ENCODE measurements at regions not wholly inside any gene's neighbourhood (a gene's known extent, or its start where the extent isn't known, plus 50 kb on each side); places are given as distances from the start of the nearest gene placed in this dataset.

DNA sequence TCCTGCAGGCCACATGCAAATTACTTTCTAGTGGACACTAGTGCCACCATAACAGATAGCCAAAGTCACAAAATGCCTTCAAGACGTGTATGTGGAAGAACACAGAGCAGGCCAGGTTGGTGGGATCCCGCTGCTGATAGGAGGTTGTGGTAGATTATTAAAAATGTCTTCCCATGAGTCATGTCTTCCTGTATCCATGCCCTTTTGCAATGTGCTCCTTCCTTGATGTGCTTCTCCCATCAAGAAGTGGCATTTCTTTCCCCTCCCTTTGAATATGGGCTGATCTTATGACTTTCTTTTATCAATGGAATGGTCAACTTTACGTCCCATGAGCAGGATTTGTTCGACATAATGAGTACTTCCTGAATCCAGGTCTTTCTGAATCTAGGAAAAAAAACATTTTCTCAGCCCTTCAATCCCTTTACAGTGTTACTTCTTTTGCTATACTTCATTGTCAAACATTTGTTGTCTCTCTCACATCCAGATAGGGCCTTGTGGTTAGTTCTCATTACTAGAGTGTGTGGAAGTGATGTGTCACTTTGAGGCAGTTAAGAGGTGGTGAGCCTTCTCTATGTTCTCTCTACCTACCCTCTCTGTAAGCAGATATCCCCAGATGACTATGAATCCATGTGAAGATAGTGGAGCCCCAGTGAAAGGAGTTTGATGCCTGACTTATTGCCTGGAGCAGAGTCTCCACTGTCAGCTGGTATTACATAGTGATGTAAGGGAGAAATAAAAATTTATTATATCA lies 519.2 kb upstream of the DIPK2B start:
- peak; percentile 23 for DNase-seq

GRCh38 chrX:45718676-45719075 lies 518.0 kb upstream of the DIPK2B start:
- no peak for DNase-seq

DNA sequence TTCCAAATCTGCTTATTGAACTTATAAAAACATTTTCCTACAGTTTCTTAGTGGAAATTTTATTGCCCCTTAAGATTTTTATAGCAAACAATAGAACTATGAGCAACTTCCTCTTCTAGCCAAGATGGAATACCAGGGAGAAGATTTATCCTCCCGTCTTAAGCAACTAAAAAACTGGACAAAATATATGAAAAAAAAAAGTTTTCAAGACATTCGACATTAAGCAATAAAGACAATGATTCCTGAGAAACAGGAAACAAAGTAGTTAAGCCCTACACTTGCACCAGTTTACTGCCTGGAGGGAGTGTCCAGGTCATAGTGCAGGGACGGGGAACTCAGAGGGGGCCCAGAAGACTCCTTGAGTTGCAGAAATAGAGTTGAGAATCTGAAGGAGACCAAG lies 516.1 kb upstream of the DIPK2B start:
- DNase-seq, result no peak

- no peak for DNase-seq
Measured at GRCh38 chrX:45715748-45716147, 515.1 kb upstream of the DIPK2B start.

DNA sequence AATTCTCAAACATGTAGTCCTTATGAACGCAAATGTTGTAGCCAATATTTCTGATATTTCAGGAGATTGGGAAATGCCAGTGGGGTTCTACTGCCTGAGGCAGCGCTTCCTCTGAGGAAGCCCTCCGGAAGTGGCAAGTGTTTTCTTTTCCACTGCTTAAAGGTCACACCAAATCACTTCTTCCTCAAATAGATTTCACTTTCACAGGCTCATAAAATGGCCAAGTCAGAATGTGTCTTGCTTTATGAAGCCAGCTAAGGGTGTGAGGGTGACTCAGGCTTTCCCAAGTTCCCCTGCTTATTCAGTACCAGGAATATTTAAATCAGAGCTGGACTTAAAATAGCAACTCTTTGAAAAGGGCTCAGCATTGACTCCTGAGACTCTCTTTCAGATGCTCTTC lies 514.2 kb upstream of the DIPK2B start:
- DNase-seq, result no peak

- no peak for DNase-seq
Measured at GRCh38 chrX:45712067-45712466, 511.4 kb upstream of the DIPK2B start.

- DNase-seq, result no peak
Measured at GRCh38 chrX:45711231-45711630, 510.6 kb upstream of the DIPK2B start.

DNA sequence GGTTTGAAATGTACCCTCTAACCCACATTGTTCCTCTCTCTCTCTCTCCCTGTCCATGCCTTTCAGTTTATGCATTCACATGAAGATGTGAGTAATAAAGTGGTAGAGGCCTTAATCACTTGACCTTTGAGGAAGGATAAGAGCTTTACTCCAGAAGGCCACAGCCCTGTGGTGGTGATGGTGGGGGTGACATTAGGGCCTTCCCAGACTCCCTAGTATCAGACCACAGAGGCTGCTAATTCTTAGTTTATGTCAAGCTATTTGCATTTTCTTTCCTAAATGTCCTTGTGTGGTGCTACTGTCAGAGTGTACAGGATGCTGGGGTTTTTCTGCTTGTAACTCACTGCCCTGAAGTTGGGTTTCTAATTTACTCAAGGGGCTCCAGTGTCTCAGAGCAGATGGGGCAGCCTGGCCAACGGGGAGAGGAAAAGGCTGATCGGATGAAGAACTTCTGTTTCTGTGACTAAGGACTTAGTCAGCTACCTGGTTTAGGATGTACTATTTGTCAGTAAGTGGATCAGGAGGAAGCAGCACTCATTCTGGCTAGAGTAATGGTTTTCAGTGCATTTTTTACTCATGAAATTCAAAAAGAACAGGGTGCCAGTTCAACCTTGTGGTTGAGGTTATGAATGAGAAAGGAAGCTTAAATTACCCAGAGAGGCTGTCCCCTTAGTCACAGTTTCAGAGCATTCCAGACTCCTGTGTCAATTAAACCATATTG lies 509.6 kb upstream of the DIPK2B start:
- no peak for DNase-seq

- no peak for DNase-seq
Measured at GRCh38 chrX:45709381-45709780, 508.7 kb upstream of the DIPK2B start.

DNA sequence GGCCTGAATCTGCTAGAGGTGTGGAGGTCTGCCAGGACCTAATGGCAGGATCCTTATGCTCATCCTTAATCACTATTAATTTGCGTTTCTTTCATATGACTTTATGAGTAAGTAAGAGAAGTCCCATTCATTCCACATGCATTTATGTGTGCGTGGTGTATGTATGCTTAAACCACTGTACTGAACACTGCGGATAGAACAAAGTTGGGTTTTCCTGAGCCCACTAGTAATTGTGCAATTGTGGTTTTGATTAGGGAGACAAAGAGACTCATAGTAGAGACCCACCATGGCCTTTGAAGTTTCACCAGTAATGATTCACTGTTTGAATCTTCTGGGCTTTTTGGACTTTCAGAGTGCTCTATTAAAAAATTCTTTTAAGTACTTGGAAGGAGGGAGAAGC lies 498.5 kb upstream of the DIPK2B start:
- DNase-seq, result no peak

DNA sequence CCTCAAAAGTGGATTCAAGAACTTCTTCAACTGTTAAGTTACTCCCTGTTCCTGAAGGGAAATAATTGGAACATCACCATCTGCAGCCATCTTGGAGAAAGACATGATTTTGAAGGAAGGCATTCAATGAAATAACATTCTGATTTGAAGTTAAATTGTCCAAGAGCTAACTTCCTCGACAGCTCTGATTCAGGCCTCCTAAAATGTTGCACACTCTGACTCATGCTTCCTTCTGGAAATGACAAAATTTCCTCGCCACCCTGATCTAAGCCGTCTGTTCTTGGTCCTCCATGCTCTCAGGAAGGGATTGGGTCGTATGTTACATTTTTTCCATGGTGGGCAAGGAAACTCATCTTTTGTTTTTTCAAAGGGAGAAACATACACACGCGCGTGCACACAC lies 496.9 kb upstream of the DIPK2B start:
- DNase-seq, result no peak

DNA sequence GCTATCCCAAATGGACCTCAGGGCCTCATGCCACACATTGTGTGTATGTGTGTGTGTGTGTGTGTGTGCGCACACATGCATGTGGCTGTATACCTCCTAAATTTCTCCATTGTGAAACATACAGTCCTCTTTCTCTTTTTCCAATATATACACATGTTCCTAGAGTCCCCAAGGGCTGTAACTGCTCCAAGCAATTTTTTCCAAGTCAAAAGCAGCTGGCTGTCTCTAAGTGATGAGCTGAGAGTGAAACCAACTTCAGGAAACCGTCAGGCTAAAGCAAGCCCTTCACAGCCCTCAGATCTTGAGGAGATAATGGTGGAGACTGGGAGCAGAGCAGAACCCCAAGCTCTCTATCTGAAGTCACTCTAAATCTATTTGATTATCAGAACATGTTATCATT lies 496.1 kb upstream of the DIPK2B start:
- DNase-seq, result no peak

- no peak for DNase-seq
Measured at GRCh38 chrX:45689971-45690370, 489.3 kb upstream of the DIPK2B start.

DNA sequence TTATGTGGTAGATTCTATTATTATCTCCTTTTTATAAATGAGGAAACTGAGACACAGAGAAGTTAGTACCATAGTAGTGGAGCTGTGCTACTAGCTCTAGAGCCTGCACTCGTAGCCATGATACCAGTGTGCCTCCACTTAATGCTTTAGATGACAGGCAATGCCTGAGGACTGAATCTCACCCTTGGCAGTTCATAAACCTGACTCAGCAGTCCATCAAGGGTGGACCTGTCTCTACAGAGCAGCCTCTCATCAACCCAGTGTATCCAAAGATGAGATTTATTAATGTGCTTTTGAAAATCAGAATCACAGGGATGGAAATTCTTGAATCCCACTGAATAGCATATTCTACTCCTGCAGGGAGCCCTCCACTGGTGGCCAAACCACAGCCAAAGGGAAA lies 483.2 kb upstream of the DIPK2B start:
- no peak for DNase-seq

- DNase-seq, result no peak
Measured at GRCh38 chrX:45681891-45682290, 481.2 kb upstream of the DIPK2B start.

- DNase-seq, result no peak
Measured at GRCh38 chrX:45669715-45670340, 469.2 kb upstream of the DIPK2B start.

GRCh38 chrX:45668686-45669443 lies 468.2 kb upstream of the DIPK2B start:
- no peak for DNase-seq

GRCh38 chrX:45667666-45668065 lies 467.0 kb upstream of the DIPK2B start:
- no peak for DNase-seq

GRCh38 chrX:45664727-45665290 lies 464.1 kb upstream of the DIPK2B start:
- DNase-seq, result no peak

- DNase-seq, result peak; percentile 0
Measured at GRCh38 chrX:45660477-45660876, 459.8 kb upstream of the DIPK2B start.

- DNase-seq, result no peak
Measured at GRCh38 chrX:45633419-45633818, 432.7 kb upstream of the DIPK2B start.

- DNase-seq, result no peak
Measured at GRCh38 chrX:45632506-45632905, 431.8 kb upstream of the DIPK2B start.

- DNase-seq, result no peak
Measured at GRCh38 chrX:45630078-45630477, 429.4 kb upstream of the DIPK2B start.
